Endothelial cell of hepatic sinusoid (primary cell): ENCODE measurements at regions not wholly inside any gene's neighbourhood (a gene's known extent, or its start where the extent isn't known, plus 50 kb on each side); places are given as distances from the start of the nearest gene placed in this dataset.
"Not testable (repeated sequence)": the region's sequence is repeated elsewhere in the genome, so short reads cannot be mapped to it uniquely, and the experiment has no call there.

Experiments
- in situ Hi-C: cut with HindIII; loops from 2 replicates; pipeline ENCODE4 v1.10.0; 2017; ENCODE audit warnings: low sequenced_read_pairs

DNA sequence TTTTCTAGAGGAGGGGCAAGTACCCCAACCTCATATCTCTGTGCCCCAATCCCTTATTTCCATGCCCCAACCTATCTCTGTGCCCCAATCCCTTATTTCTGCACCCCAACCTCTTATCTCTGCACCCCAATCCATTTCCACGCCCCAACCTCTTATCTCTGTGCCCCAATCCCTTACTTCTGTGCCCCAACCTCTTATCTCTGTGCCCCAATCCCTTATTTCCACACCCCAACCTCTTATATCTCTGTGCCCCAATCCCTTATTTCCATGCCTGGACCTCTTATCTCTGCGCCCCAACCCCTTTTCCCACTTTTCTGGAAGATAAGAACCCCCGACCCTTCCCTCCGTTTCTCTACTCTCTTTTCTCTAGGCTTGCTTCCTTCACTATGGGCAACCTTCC, 199.0 kb downstream of the JRKL start:
- in situ Hi-C loops: not testable (repeated sequence)

GRCh38 chr11:96595011-96595410, 205.2 kb downstream of the JRKL start:
- in situ Hi-C loops: no loop called here

- in situ Hi-C loops: no loop called here
Measured at GRCh38 chr11:96607864-96608558, 218.2 kb downstream of the JRKL start.

DNA sequence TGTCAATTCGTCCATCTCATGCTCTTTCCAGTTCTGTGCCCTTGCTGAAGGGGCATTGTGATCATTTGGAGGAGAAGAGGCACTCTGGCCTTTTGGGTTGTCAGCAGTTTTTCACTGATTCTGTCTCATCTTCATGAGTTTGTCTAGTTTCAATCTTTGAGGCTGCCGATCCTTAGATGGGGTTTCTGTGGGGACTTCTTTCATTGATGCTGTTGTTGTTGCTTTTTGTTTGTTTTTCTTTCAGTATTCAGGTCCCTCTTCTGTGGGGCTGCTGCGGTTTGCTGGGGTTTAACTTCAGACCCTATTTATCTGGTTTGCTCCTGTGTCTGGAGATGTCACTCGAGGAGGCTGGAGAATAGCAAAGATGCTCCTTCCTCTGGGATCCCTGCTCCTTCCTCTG, 224.3 kb downstream of the JRKL start:
- in situ Hi-C loops: no loop called here

DNA sequence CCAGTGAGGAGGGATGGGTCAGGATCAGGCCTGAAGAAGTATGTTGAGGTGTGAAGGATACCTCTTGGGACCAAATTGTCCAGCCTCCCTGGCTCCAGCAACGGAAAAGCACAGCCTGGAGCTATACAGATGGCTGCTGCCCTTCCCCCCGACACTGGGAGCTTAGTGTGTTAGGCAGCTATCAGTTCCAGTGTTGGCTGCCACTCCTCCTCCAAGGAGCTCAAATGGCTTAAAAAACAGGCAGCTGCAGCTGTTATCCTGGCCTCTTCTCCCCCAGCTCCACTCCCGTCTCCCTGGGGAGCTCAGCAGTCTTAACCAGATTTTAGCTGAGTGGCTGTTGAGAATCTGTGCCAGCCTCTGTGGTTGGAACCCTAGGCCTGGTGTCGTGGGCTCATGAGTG, 225.0 kb downstream of the JRKL start:
- in situ Hi-C loops: no loop called here

DNA sequence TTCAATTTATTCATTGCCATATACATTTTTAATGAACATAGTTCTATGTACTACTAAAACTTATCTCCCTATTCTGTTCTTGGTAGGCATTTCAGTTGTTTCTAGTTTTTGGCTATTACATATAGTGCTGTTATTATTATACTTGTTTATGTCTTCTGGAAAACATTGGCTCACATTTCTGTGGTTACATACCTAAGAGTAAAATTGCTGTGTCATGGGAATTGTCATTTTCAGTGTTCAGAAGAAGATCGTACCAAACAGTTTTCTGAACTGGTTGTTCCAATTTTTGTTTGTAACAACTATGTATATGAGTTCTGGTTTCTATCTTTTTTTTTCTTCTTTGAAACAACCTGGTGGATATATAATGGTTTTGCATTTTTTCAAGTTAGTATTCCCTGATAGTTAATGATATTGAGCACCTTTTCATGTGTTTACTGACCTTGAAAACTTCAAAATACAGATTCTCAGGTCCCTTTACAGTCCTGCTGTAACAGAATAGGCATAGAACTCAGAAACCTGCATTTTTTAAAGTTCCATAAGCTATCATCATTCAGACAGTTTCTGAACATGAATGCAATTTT, 230.7 kb downstream of the JRKL start:
- in situ Hi-C loops: no loop called here

DNA sequence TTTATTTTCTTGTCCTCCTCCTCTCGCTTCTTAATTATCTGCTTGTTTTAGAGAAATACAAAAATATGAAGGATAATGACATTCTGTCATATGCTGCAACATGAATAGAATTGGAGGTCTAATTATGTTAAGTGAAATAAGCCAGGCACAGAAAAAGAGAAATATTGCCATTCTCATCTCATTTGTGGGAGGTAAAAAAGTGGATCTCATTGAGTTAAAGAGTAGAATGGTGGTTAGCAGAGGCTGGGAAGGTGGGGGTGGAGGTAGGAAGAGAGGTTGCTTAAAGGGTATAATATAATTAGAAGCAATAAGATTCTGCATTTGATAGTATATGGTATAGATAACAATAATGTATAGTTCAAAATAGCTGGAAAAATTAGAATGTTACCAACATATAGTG, 231.3 kb downstream of the JRKL start:
- in situ Hi-C loops: no loop called here

- in situ Hi-C loops: no loop called here
Measured at GRCh38 chr11:96622026-96622634, 232.3 kb downstream of the JRKL start.

DNA sequence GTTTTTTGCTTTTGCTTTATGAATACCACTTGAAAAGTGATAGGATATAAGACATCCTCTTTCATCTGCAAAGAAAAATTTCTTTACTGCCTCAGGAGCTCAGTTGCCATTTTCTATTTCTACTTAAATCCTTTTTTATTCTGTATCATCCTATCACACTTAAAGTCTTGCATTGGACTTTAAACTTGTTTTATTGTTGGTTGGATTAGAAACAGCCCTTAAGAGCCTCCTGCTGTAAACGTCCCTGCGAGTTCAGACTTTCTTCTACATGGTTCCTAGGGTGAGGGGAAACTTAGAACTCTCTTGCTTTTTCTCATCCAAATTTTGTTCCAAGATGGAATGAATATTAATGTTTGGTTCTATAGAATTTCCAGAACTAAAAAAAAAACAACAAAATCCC, 234.3 kb downstream of the JRKL start:
- in situ Hi-C loops: no loop called here

DNA sequence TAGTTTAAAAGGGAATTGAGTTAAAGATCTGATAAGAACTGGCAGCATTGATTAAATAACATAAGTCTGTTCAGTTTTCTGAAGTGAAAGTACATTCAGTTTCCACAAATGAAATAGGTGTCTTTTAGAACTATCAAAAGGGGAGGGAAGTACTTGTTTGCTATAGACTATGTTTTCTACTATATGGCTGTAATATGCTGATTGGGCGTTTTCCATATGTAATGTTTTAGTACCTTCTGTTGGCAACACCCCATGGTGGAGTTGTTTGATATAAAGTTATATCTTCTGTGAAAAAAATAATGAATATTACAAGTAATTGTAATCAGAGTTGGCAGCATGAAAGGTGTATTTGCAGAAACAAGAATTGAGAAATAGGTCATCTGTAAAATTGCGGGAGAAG, 237.6 kb downstream of the JRKL start:
- in situ Hi-C loops: no loop called here

DNA sequence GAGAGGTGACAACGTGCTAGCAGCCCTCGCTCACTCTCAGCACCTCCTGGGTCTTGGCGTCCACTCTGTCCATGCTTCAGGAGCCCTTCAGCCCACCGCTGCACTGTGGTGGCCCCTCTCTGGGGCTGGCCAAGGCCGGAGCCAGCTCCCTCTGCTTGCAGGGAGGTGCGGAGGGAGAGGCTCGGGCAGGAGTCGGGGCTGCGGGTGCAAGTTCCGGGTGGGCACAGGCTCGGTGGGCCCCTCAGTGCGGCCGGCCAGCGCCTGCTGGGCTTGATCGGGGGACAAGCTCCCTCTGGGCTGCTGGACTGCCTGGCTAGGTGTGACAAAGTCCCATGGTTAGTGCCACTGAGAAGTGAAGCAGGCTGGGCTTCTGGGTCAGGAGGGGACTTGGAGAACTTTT, 245.8 kb downstream of the JRKL start:
- in situ Hi-C loops: no loop called here

- in situ Hi-C loops: no loop called here
Measured at GRCh38 chr11:96641261-96641660, 251.4 kb downstream of the JRKL start.

- in situ Hi-C loops: no loop called here
Measured at GRCh38 chr11:96642583-96642982, 252.8 kb downstream of the JRKL start.

- in situ Hi-C loops: no loop called here
Measured at GRCh38 chr11:96643173-96643572, 253.4 kb downstream of the JRKL start.

DNA sequence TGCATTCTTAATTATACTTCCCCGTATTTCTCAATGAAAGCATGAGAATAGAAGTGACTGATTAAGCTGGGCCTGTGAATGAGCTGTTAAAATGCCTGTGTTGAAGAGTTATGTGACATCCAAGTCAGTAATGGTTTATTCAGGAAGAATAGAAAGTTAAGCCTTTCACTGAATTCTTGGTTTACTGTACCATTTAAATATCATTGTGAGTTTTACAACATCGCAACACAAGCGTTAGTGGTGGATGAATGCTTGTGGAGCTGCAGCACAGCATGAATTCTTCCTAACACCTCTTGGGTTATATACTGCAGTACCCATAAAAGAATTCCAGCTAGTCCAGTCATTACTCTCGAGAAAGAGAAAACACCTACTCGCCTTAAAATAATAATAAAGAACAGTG, 257.8 kb downstream of the JRKL start:
- in situ Hi-C loops: no loop called here

GRCh38 chr11:96648991-96649390, 259.2 kb downstream of the JRKL start:
- in situ Hi-C loops: no loop called here

GRCh38 chr11:96652516-96652915, 262.7 kb downstream of the JRKL start:
- in situ Hi-C loops: no loop called here

GRCh38 chr11:96655474-96655873, 265.7 kb downstream of the JRKL start:
- in situ Hi-C loops: no loop called here

DNA sequence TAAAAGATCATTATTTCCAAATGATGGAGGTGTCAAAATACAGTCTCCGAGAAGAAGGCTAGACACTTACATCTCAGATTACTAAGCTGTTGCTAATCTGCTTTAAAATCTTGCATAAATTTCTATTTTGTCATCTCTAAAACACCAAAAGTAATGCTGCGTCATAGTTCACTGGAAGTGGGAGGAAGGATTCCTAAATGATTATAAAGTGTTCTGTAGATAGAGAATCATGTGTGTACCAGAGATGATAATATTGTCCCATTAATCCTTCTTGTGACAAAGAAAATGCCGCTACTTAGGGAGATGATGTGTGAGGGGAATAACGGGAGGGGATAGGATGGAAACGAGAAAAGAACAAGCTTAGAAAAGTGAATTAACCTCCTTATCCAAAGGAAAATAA, 268.6 kb downstream of the JRKL start:
- in situ Hi-C loops: no loop called here

- in situ Hi-C loops: no loop called here
Measured at GRCh38 chr11:96664110-96664509, 274.3 kb downstream of the JRKL start.

GRCh38 chr11:96680211-96681018, 290.6 kb downstream of the JRKL start:
- in situ Hi-C loops: no loop called here
